Right lobe of liver (tissue), 4 donors: ENCODE measurements at regions not wholly inside any gene's neighbourhood (a gene's known extent, or its start where the extent isn't known, plus 50 kb on each side); places are given as distances from the start of the nearest gene placed in this dataset.

Experiments
- POLR2A ChIP-seq: fragments of 450-650 bp; IDR thresholded peaks from one replicate; pipeline ENCODE4 v1.6.1; 2017; ENCODE audit warnings: antibody characterized with exemption, mild to moderate bottlenecking
- TF ChIP-seq, protein P1 (sequence below), 4 donors: fragments of 200-600 bp in 3 of 4; fragments of 450-650 bp in 1 of 4; IDR thresholded peaks; one replicate each; pipeline versions ENCODE4 v1.5.1 to v1.8.0; 2016 to 2022; ENCODE audit warnings: antibody characterized with exemption in 4 of 4, mild to moderate bottlenecking in 2 of 4
- donor health status: DM: no; HTN: no; CAD: no.
- donor health status: DM: no; HTN: no; CAD: no.
- donor health status: DM: no; HTN: yes; CAD: no.

DNA sequence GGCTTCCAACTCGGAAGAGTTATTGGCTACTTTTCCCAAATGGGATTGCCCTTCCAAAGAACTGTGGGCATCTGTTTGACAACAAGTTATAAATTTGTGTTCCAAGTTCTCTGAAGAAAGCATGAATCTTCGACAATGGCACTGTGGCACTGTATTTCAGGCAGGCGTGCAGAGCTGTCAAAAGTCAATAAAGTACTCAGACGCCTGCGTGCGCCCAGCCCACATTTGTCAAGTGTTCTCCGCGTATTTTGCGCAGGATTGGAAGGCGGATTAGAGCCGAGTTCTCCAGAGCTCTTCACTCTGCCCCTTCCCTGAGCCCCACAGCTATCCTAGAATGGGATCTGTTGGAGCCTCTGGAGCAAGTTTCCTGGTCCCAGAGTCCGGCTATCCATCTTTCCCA lies 103.2 kb downstream of the SLC25A47 start:
- TF ChIP-seq POLR2A, result no peak
- TF ChIP-seq, protein P1, sequence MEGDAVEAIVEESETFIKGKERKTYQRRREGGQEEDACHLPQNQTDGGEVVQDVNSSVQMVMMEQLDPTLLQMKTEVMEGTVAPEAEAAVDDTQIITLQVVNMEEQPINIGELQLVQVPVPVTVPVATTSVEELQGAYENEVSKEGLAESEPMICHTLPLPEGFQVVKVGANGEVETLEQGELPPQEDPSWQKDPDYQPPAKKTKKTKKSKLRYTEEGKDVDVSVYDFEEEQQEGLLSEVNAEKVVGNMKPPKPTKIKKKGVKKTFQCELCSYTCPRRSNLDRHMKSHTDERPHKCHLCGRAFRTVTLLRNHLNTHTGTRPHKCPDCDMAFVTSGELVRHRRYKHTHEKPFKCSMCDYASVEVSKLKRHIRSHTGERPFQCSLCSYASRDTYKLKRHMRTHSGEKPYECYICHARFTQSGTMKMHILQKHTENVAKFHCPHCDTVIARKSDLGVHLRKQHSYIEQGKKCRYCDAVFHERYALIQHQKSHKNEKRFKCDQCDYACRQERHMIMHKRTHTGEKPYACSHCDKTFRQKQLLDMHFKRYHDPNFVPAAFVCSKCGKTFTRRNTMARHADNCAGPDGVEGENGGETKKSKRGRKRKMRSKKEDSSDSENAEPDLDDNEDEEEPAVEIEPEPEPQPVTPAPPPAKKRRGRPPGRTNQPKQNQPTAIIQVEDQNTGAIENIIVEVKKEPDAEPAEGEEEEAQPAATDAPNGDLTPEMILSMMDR (IDR thresholded peaks at IDR 0.05), result no peak
